Activated CD8-positive, alpha-beta memory T cell treated with anti-CD3 and anti-CD28 coated beads for 36 hours (primary cell): ENCODE measurements at regions not wholly inside any gene's neighbourhood (a gene's known extent, or its start where the extent isn't known, plus 50 kb on each side); places are given as distances from the start of the nearest gene placed in this dataset.

Source experiments
- CTCF ChIA-PET: fragments of 350-600 bp; sonication (Branson Sonifier 250); formaldehyde crosslinking; loops from one replicate; lab custom pipeline; 2021; ENCODE audit warnings: antibody characterized with exemption; lab: Charles Lee
- POLR2A ChIA-PET: fragments of 350-600 bp; sonication (Branson Sonifier 250); formaldehyde crosslinking; loops from one replicate; lab custom pipeline; 2021; ENCODE audit warnings: antibody characterized with exemption; lab: Charles Lee

DNA sequence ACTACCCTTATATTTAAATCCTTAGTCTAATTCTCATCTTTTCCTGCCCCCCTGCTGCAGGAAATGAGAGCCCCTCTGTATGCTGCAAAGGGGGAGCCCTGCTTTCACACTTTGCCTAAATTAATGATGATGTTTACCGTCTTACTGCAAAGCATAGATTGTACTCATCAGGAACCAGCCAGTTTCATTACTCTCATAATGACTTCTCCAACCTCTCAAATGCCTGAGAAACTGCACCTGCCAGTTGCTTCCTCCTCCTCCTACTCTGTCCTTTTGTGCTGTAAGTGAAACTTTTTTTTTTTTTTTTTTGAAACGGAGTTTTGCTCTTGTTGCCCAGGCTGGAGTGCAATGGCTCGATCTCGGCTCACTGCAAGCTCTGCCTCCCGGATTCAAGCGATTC lies 101.7 kb downstream of the ADSS2 start:
- ChIA-PET CTCF (no interaction called here), POLR2A (interaction anchor here (0.7 kb wide), 1 partner anchor 297 kb away, joined by 4 read pairs; no protein-coding TSS in a partner anchor)

DNA sequence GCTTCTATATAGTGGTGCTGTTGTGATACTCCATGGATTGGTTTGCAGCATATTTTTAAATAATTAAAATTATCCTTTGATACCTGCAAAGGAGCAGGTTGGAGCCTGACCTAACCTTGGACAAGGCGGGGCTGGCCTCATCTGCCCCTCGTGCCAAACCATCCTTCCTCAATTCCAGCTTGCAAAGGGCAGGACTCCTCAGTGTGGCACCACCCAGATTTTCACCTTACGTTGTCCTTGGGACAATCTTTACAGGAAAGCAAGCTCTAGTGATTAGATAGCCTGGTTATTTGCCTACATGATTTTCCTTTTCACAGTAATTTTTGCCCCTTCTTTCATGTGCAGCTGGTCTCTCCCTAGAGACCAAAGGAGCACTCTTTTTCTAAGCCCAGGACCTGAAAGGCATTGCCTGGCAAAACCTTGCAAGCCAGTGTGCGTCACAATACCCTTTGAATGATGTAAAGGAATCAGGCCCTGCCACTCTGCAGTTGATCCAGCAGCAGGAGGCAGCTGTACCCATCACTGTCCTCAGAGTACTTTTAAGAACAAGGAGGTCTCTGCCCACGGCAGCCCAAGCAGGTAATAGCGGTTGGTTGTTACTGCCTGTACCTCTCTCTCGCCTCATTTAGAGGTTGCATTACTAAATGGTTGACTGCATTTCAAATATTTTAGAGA lies 99.4 kb downstream of the ADSS2 start:
- CTCF ChIA-PET = interaction anchor here (0.7 kb wide), 1 partner anchor 72 kb away, joined by 4 read pairs; no protein-coding TSS in a partner anchor
- POLR2A ChIA-PET = no interaction called here

DNA sequence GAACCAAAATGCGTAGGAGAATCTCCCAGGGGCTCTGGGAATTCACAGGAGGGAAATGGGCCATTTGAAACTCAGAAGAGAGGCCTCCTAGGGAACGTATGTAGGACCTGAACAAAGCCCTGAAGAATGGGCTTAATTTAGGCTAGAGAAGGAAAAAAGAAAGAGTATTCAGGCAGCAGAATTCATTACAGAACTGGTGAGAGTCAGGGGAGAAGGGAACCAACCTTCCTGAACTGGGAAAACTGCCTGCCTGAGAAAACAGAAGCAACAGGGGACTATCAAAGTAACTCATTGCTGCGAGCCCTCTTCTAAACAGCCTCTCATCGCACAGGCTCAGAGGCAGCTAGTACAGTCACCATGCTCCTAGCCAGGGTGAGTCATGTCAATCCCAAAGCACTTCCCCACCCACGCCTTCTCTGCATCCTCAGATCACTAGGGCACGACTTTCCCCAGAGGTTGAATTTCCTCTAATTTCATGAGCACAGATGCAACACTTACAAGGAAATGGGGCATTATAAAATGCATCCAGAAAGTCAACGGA lies 98.1 kb downstream of the ADSS2 start:
- ChIA-PET CTCF (no interaction called here), POLR2A (no interaction called here)

DNA sequence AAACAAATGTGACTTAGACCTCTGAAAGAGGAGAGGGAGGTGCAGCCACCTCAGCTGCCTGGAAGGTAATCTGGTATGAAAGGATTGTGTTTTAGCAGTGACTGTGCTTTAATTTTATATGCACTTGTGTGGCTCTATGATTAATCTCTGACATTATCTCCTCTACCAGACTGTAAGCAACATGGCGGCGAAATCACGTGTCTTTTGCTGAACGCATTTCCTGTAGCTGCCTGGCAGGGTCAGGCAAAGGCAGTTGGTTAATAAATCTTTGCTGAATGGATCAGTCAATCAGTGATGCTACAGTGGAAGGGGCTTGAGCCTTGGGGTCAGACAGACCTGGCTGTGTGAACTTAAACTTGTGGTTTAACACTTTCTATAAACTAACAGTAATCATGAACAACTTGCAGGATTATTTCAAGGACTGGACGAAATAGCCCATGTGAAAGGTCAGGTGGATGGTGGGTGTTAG lies 96.9 kb downstream of the ADSS2 start:
- CTCF ChIA-PET = interaction anchor here (0.7 kb wide), 2 partner anchors 12 to 21 kb away, joined by 3 read pairs; no protein-coding TSS in a partner anchor
- POLR2A ChIA-PET = interaction anchor here (0.7 kb wide), 1 partner anchor 43 kb away, joined by 7 read pairs; no protein-coding TSS in a partner anchor

DNA sequence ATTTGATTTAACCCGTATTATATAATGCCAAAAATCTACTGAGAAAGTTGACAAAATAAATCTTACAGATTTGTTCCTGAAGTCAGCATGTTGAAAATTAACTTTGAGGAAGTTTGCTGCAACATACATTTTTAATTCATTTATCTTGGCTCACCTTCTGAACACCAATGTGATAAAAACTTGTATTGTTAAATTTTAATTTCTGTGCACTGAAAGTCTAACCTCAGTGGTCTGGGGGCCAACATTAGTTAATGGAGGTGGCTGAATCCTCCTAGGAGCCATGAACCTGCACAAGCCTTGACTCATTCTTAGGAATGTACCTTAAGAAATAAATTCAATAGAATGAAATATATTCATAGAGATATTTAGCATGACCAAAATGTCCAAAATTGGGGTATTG lies 95.3 kb downstream of the ADSS2 start:
- ChIA-PET POLR2A (no interaction called here), CTCF (no interaction called here)
